IMR-90 (cell line): ENCODE measurements at regions not wholly inside any gene's neighbourhood (a gene's known extent, or its start where the extent isn't known, plus 50 kb on each side); places are given as distances from the start of the nearest gene placed in this dataset.

Experiments used
- ATAC-seq: fragments of 200-7000 bp; cut with Tn5 transposase; 2 replicates; pipeline ENCODE4 v1.9.1; 2020; ENCODE audit warnings: low read depth, mild to moderate bottlenecking, moderate library complexity
- BruUV-seq: library from RNA; stranded (reverse); fragments of 400-500 nt; replicated peaks from 2 replicates; lab custom pipeline; 2021; lab: Mats Ljungman, UMichigan
- CTCF ChIA-PET: fragments of 300-600 bp; formaldehyde crosslinking; extraction: SDS; loops from one replicate; lab custom pipeline; 2021; ENCODE audit warnings: antibody characterized with exemption; lab: Yijun Ruan, JAX
- POLR2A ChIA-PET: fragments of 300-600 bp; sonication (Branson Sonifier 250); formaldehyde crosslinking; loops from one replicate; lab custom pipeline; 2022; ENCODE audit warnings: antibody characterized with exemption; ENCODE audit not compliant: unreplicated experiment; lab: Charles Lee
- DNase-seq: peaks from one replicate; pipeline ENCODE4 v3.0.0; 2013
- H2AFZ ChIP-seq: replicated peaks from 2 replicates; pipeline ENCODE3; 2013; ENCODE audit warnings: low read length, mild to moderate bottlenecking; ENCODE audit not compliant: poor library complexity
- H2AK5ac ChIP-seq: 2 replicates; pipeline ENCODE4 v1.6.1; 2013; ENCODE audit warnings: low read depth, low read length, inconsistent platforms
- H2AK9ac ChIP-seq: replicated peaks from 2 replicates; pipeline ENCODE3; 2013; ENCODE audit warnings: mild to moderate bottlenecking, low read depth, low read length, moderate library complexity; ENCODE audit not compliant: poor library complexity
- H2BK120ac ChIP-seq: 2 replicates; pipeline ENCODE4 v1.6.1; 2013; ENCODE audit warnings: low read depth, low read length, inconsistent platforms
- H2BK15ac ChIP-seq: 3 replicates; pipeline ENCODE4 v1.6.1; 2013; ENCODE audit warnings: low read depth, low read length, inconsistent platforms
- H2BK20ac ChIP-seq: 2 replicates; pipeline ENCODE4 v1.6.1; 2013; ENCODE audit warnings: low read depth, mild to moderate bottlenecking, inconsistent platforms, low read length, moderate library complexity
- H2BK5ac ChIP-seq: 2 replicates; pipeline ENCODE4 v1.6.1; 2013; ENCODE audit warnings: mild to moderate bottlenecking, low read depth, low read length, inconsistent platforms; ENCODE audit not compliant: poor library complexity, severe bottlenecking
- H3K14ac ChIP-seq: replicated peaks from 2 replicates; pipeline ENCODE4 v1.6.1; 2013; ENCODE audit warnings: low read depth, low read length, inconsistent platforms
- H3K18ac ChIP-seq: 2 replicates; pipeline ENCODE4 v1.6.1; 2013; ENCODE audit warnings: low read depth, low read length, control low read depth
- H3K23ac ChIP-seq: 2 replicates; pipeline ENCODE4 v1.6.1; 2013; ENCODE audit warnings: low read depth, low read length, inconsistent platforms
- H3K27ac ChIP-seq: 2 replicates; pipeline ENCODE4 v1.5.1; 2013; ENCODE audit warnings: mild to moderate bottlenecking, control low read depth, low read length; ENCODE audit not compliant: insufficient read depth
- H3K27me3 ChIP-seq: 2 replicates; pipeline ENCODE4 v1.6.1; 2013; ENCODE audit warnings: low read length; ENCODE audit not compliant: control insufficient read depth, insufficient read depth
- H3K36me3 ChIP-seq: 2 replicates; pipeline ENCODE4 v1.6.1; 2013; ENCODE audit warnings: low read length, mixed read lengths; ENCODE audit not compliant: control insufficient read depth, insufficient read depth
- H3K4ac ChIP-seq: 2 replicates; pipeline ENCODE4 v1.6.1; 2013; ENCODE audit warnings: low read depth, low read length, inconsistent platforms
- H3K4me1 ChIP-seq: 2 replicates; pipeline ENCODE4 v1.6.1; 2013; ENCODE audit warnings: low read length, mixed read lengths; ENCODE audit not compliant: control insufficient read depth, insufficient read depth
- H3K4me2 ChIP-seq: 2 replicates; pipeline ENCODE4 v1.6.1; 2013; ENCODE audit warnings: low read depth, mild to moderate bottlenecking, control low read depth, low read length, moderate library complexity
- H3K4me3 ChIP-seq: 2 replicates; pipeline ENCODE4 v1.5.1; 2013; ENCODE audit warnings: low read depth, mild to moderate bottlenecking, control low read depth, low read length, moderate library complexity; ENCODE audit not compliant: insufficient read depth
- H3K56ac ChIP-seq: 2 replicates; pipeline ENCODE4 v1.6.1; 2013; ENCODE audit warnings: low read length, inconsistent platforms; ENCODE audit not compliant: insufficient read depth; ENCODE audit errors: extremely low read depth
- H3K79me1 ChIP-seq, 2 experiments: 2 replicates each; pipeline ENCODE4 v1.6.1; 2013; ENCODE audit warnings: low read length in 2 of 2, inconsistent platforms in 1 of 2, low read depth in 1 of 2
- H3K9ac ChIP-seq: 2 replicates; pipeline ENCODE4 v1.6.1; 2013; ENCODE audit warnings: low read depth, low read length, control low read depth
- H3K9me1 ChIP-seq: 2 replicates; pipeline ENCODE4 v1.6.1; 2013; ENCODE audit warnings: low read length, inconsistent platforms; ENCODE audit not compliant: insufficient read depth
- H3K9me3 ChIP-seq: 2 replicates; pipeline ENCODE4 v1.6.1; 2013; ENCODE audit warnings: low read length; ENCODE audit not compliant: control insufficient read depth, insufficient read depth
- H4K20me1 ChIP-seq: 2 replicates; pipeline ENCODE4 v1.6.1; 2013; ENCODE audit warnings: low read length, inconsistent platforms; ENCODE audit not compliant: insufficient read depth
- H4K5ac ChIP-seq: 2 replicates; pipeline ENCODE4 v1.6.1; 2013; ENCODE audit warnings: mild to moderate bottlenecking, low read depth, low read length, control low read depth
- H4K8ac ChIP-seq, 2 experiments: 2 replicates each; pipeline ENCODE4 v1.6.1; 2013; ENCODE audit warnings: low read depth in 2 of 2, low read length in 2 of 2, control low read depth in 1 of 2, inconsistent platforms in 1 of 2
- H4K91ac ChIP-seq: 2 replicates; pipeline ENCODE4 v1.6.1; 2013; ENCODE audit warnings: low read depth, low read length, inconsistent platforms; ENCODE audit not compliant: insufficient read depth
- CEBPB ChIP-seq: IDR thresholded peaks from 2 replicates; pipeline ENCODE4 v1.6.1; 2012; ENCODE audit warnings: low read depth, low read length, improper control_type of control experiment
- CTCF ChIP-seq: conservative IDR thresholded peaks from 2 replicates; pipeline ENCODE4 v1.5.1; 2012; ENCODE audit warnings: mild to moderate bottlenecking, low read depth, low read length, improper control_type of control experiment
- MAFK ChIP-seq: IDR thresholded peaks from 2 replicates; pipeline ENCODE4 v1.6.1; 2012; ENCODE audit warnings: low read depth, low read length, improper control_type of control experiment
- MAZ ChIP-seq: IDR thresholded peaks from 2 replicates; pipeline ENCODE4 v1.6.1; 2012; ENCODE audit warnings: low read depth, mild to moderate bottlenecking, low read length, improper control_type of control experiment, moderate library complexity, borderline replicate concordance
- NFE2L2 ChIP-seq: fragments of 150-350 bp; IDR thresholded peaks from 2 replicates; pipeline ENCODE4 v1.6.1; 2016; ENCODE audit warnings: low read depth, mild to moderate bottlenecking, low read length
- RAD21 ChIP-seq: IDR thresholded peaks from 2 replicates; pipeline ENCODE4 v1.6.1; 2012; ENCODE audit warnings: low read length, improper control_type of control experiment
- RCOR1 ChIP-seq: IDR thresholded peaks from 2 replicates; pipeline ENCODE4 v1.6.1; 2012; ENCODE audit warnings: mild to moderate bottlenecking, low read length, improper control_type of control experiment; ENCODE audit not compliant: insufficient replicate concordance
- RFX5 ChIP-seq: IDR thresholded peaks from 2 replicates; pipeline ENCODE4 v1.8.0; 2012; ENCODE audit warnings: low read depth, mild to moderate bottlenecking, low read length, moderate library complexity
- SMC3 ChIP-seq: fragments of 150-350 bp; IDR thresholded peaks from 2 replicates; pipeline ENCODE4 v1.6.1; 2016; ENCODE audit warnings: low read depth, mild to moderate bottlenecking, antibody characterized with exemption, low read length, moderate library complexity
- USF2 ChIP-seq: fragments of 150-350 bp; IDR thresholded peaks from 2 replicates; pipeline ENCODE4 v1.6.1; 2017; ENCODE audit warnings: mild to moderate bottlenecking, antibody characterized with exemption, low read length, low read depth
- WGBS, 2 experiments: methylation state at CpG; one replicate each; pipeline versions ENCODE4 v1.1.5 to v1.1.7; 2013; ENCODE audit warnings: missing lambda C conversion rate in 2 of 2; ENCODE audit not compliant: insufficient read length in 1 of 2; ENCODE audit errors: extremely low coverage in 2 of 2; 5-methylcytosine and 5-hydroxymethylcytosine counted together
- dilution Hi-C: fragments of 300-500 bp; cut with HindIII; formaldehyde crosslinking; loops from one replicate; pipeline ENCODE4 v1.14.3; 2018; ENCODE audit warnings: low sequenced_read_pairs; ENCODE audit not compliant: unreplicated experiment
- in situ Hi-C: fragments of 300-500 bp; cut with MboI; formaldehyde crosslinking; loops from 3 replicates; pipeline ENCODE4 v1.14.3; 2019; ENCODE audit warnings: low sequenced_read_pairs, inconsistent platforms, mixed read lengths
- intact Hi-C: fragments of 100-400 bp; cut with micrococcal nuclease; formaldehyde crosslinking; loops from 2 replicates; pipeline ENCODE4 v1.10.0; 2022

GRCh38 chr18:78913830-78914231 is 65.8 kb upstream of the SALL3 start:
- H3K9me1 ChIP-seq = no peaks in the 10 kb centered on the region
- dilution Hi-C loops = no loop called here
- no peak for TF ChIP-seq USF2
- no peak for TF ChIP-seq NFE2L2
- TF ChIP-seq MAZ = no peak
- no peak for TF ChIP-seq RCOR1
- no peak for TF ChIP-seq SMC3
- TF ChIP-seq CEBPB = no peak
- no peak for TF ChIP-seq RFX5
- TF ChIP-seq RAD21 = no peak
- TF ChIP-seq MAFK = no peak
- TF ChIP-seq CTCF = no peak
- no peaks in the 10 kb centered on the region for H3K27me3 ChIP-seq
- H4K5ac ChIP-seq = no peak overlapping the region
- H3K4me2 ChIP-seq = no peak overlapping the region
- no peak overlapping the region for H2BK15ac ChIP-seq
- no peak overlapping the region for H3K14ac ChIP-seq
- in situ Hi-C loops = no loop called here
- WGBS, 2 experiments = 50% methylated on average over 11 of the region's 15 CpGs; no CpG with 5 or more reads in 1 of the 2 experiments
- no peak overlapping the region for H4K91ac ChIP-seq
- ATAC-seq (no peak), DNase-seq (no peak)
- H2AK5ac ChIP-seq = no peak overlapping the region
- intact Hi-C loops = no loop called here
- H3K4me3 ChIP-seq = no peak overlapping the region
- ChIA-PET POLR2A (no interaction called here), CTCF (no interaction called here)
- no peak overlapping the region for H2BK5ac ChIP-seq
- H3K56ac ChIP-seq = no peak overlapping the region
- no peak overlapping the region for H2BK20ac ChIP-seq
- no peaks in the 10 kb centered on the region for H3K4me1 ChIP-seq
- H3K36me3 ChIP-seq = no peaks in the 10 kb centered on the region
- H2BK120ac ChIP-seq = no peak overlapping the region
- no peak overlapping the region for H3K23ac ChIP-seq
- no peak overlapping the region for H4K8ac ChIP-seq
- no peak overlapping the region for H3K27ac ChIP-seq
- peaks cover 34% of the 10 kb centered on the region for H3K9me3 ChIP-seq
- no peak overlapping the region for H3K18ac ChIP-seq
- H3K4ac ChIP-seq = no peak overlapping the region
- H2AFZ ChIP-seq = no peak overlapping the region
- no peaks in the 10 kb centered on the region for H4K20me1 ChIP-seq
- BruUV-seq = no TSS peak
- no peaks in the 10 kb centered on the region for H3K79me1 ChIP-seq
- H3K9ac ChIP-seq = no peak overlapping the region
- H2AK9ac ChIP-seq = no peak overlapping the region
